Skeletal muscle tissue (tissue), 3 donors: ENCODE measurements at regions not wholly inside any gene's neighbourhood (a gene's known extent, or its start where the extent isn't known, plus 50 kb on each side); places are given as distances from the start of the nearest gene placed in this dataset.

Source experiments
- H3K27ac ChIP-seq: one replicate; pipeline ENCODE4 v1.7.0; 2013; ENCODE audit warnings: mild to moderate bottlenecking, low read depth, low read length, inconsistent platforms
- H3K27me3 ChIP-seq, 3 donors: one replicate each; pipeline ENCODE4 v1.7.0; 2013; ENCODE audit warnings: low read length in 3 of 3; ENCODE audit not compliant: control insufficient read depth in 3 of 3, insufficient read depth in 3 of 3
- H3K36me3 ChIP-seq, 3 donors: one replicate each; pipeline ENCODE4 v1.7.0; 2013; ENCODE audit warnings: low read length in 3 of 3; ENCODE audit not compliant: control insufficient read depth in 3 of 3, insufficient read depth in 3 of 3
- H3K4me1 ChIP-seq, 3 donors: one replicate each; pipeline ENCODE4 v1.7.0; 2013; ENCODE audit warnings: low read length in 3 of 3, mild to moderate bottlenecking in 3 of 3; ENCODE audit not compliant: control insufficient read depth in 3 of 3, insufficient read depth in 3 of 3
- H3K4me3 ChIP-seq, 3 donors: one replicate each; pipeline ENCODE4 v1.7.0; 2013; ENCODE audit warnings: low read length in 3 of 3
- H3K9ac ChIP-seq, 3 donors: one replicate each; pipeline ENCODE4 v1.7.0; 2013; ENCODE audit warnings: low read length in 3 of 3, mild to moderate bottlenecking in 3 of 3, moderate library complexity in 2 of 3, low read depth in 1 of 3
- H3K9me3 ChIP-seq, 3 donors: one replicate each; pipeline ENCODE4 v1.7.0; 2013; ENCODE audit warnings: low read length in 3 of 3; ENCODE audit not compliant: control insufficient read depth in 3 of 3
- donor health status: Osteomylitis.

DNA sequence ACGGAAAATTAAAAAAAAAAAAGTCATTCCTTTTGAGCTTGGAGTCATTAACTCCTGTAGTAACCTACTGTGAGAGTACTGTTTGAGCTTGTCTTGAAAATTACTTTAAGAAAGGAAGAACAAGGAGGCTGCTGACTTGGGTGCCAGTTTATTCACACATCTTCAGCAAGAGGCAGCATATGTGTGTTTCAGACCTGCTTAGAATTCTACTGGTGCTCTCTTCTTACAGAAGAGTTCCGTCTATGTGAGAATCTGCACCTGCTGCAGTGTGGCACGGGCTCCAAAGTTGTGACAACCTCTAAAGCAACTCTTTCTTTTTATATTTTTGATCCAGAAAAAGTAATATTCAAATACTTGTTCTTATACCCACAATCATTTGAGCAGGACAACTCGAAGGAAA is 117.4 kb upstream of the SOX4 start:
- no peaks in the 10 kb centered on the region for H3K27me3 ChIP-seq
- no peaks in the 10 kb centered on the region for H3K36me3 ChIP-seq
- no peak overlapping the region for H3K9ac ChIP-seq
- peaks cover 0 to 6% (median 0%) of the 10 kb centered on the region in 3 donors for H3K4me1 ChIP-seq
- H3K4me3 ChIP-seq, result no peak overlapping the region
- H3K9me3 ChIP-seq, result no peaks in the 10 kb centered on the region
- no peak overlapping the region for H3K27ac ChIP-seq

DNA sequence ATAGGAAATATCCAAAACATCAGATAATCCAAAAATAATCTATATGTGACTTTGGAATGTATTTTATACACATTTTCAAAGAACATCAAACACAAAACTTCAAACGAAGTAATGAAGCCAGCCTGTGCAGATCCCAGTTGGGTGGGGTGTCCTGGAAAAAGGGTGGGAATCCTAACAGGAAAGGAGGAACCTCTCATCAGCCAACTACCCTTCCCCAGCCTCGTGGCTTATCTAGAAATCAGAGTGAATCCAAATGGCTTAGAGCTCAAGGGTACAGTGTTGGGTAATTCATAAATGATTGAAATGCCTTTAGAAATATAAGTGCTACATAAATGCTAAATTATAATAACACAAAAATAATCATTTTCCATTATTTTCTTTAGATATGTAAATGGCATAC is 115.1 kb upstream of the SOX4 start:
- Histone ChIP-seq H3K4me3 (no peak overlapping the region), H3K9me3 (no peaks in the 10 kb centered on the region), H3K36me3 (no peaks in the 10 kb centered on the region), H3K27me3 (no peaks in the 10 kb centered on the region), H3K9ac (no peak overlapping the region), H3K4me1 (peaks cover 0 to 6% (median 0%) of the 10 kb centered on the region in 3 donors), H3K27ac (no peak overlapping the region)

DNA sequence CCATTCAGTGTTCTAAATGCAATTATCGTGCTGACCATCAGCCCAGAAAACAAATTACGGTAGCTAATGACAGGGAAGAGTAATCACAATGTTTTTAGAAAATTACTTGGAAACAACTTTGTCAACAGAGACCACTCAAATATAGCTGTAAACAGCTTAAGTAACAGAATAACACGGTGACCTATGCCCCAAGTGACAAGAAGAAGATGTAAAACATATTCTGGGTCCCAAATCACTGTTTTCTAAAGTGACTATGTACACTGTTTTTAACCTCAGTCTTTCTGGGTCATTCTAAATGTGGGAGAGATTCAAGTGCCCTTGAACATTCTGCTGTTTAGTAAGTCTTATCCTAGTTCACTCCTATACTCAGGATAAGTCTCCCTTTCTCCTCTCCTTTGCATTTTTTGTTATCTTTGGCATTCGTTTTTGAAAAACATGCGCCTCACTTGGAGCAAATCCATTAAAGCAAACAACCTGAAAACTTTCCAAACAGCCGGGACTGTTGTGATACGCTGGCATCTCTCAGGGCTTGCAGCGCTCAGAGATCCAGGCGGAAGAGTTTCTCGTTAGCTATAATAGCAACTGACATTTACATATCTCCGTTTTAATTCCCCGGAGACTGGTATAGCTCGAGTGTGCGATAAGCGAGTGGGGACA is 114.5 kb upstream of the SOX4 start:
- H3K27ac ChIP-seq, result no peak overlapping the region
- peak overlapping the region; percentile 41 to 63 (median 61) for H3K4me3 ChIP-seq
- H3K9ac ChIP-seq, result peak overlapping the region; percentile 43 to 54 (median 51)
- H3K4me1 ChIP-seq, result peaks cover 0 to 6% (median 0%) of the 10 kb centered on the region in 3 donors
- no peaks in the 10 kb centered on the region for H3K9me3 ChIP-seq
- H3K36me3 ChIP-seq, result no peaks in the 10 kb centered on the region
- no peaks in the 10 kb centered on the region for H3K27me3 ChIP-seq

DNA sequence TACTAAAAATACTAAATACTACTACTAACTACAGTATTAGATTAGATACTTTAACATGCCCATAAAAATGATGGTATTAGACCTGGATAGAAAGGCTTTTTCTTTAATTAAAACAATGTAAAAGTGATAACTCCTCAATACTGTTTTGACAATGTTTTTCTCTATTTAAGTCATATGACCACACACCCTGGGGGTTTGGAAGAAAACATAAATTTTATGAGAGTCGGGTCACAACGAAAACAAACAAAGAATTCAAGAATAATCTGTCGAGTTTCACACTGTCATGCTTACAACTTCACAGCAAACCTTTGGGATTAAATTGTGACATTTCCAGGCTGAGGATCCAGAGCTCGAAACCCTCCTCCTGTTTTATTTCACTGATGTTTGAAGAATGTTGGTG is 107.4 kb upstream of the SOX4 start:
- no peaks in the 10 kb centered on the region for H3K9me3 ChIP-seq
- no peak overlapping the region for H3K27ac ChIP-seq
- H3K4me3 ChIP-seq, result no peak overlapping the region
- no peaks in the 10 kb centered on the region for H3K27me3 ChIP-seq
- H3K36me3 ChIP-seq, result no peaks in the 10 kb centered on the region
- no peaks in the 10 kb centered on the region for H3K4me1 ChIP-seq
- H3K9ac ChIP-seq, result no peak overlapping the region

DNA sequence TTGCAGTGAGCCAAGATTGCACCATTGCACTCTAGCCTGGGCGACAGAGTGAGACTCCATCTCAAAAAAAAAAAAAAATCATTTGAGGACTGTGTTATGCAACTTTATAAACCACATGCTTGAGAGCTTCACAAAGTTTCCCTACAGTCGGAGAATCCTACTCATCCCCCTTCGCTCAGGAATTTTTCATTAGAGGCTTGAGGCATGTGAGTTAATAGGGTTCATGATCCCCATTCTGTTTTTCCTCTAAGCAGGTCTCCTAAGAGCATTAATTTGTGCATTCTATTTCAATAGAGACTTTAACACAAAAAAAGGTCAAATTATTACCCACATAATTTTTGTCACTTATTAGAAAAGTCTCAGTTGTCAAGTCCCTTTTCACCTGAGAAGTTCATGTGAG is 103.7 kb upstream of the SOX4 start:
- H3K27me3 ChIP-seq, result no peaks in the 10 kb centered on the region
- H3K9me3 ChIP-seq, result no peaks in the 10 kb centered on the region
- H3K27ac ChIP-seq, result no peak overlapping the region
- H3K4me1 ChIP-seq, result no peaks in the 10 kb centered on the region
- H3K9ac ChIP-seq, result no peak overlapping the region
- H3K36me3 ChIP-seq, result no peaks in the 10 kb centered on the region
- H3K4me3 ChIP-seq, result no peak overlapping the region

DNA sequence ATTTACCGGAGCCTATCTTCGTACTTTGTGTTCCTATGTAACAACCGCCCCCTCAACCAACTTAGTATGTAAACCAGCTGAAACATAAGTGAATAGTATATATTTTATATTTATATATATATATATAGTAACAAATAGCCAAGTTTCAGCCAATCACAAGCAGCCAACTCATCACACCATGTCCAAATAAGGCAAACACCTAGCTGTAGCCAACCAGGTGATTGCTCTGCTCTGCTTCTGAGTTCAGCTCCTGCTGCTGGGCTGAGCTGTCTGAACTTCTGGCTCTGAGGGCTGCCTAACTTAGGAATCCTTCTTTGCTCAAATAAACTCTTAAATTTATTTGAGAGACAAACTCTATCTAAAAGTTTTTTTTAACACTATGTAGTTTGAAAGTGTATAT is 101.6 kb upstream of the SOX4 start:
- H3K9me3 ChIP-seq, result no peaks in the 10 kb centered on the region

DNA sequence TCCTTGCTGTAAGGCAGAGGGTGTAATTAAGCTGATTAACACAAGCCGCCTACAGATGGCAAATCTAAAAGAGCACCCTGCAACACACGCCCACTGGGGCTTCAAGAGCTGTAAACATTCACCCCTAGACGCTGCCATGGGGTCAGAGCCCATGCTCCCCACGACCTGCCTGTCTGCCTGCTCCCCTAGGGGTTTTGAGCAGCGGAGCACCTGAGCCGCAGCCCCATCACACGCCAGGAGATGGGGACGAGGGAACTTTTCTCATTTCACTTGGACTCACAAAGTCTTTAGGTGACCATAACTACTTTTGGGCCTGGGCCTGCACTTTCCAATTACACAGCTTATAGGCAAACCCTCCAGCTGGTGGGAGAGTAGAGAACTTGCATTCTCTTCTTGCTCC is 99.0 kb upstream of the SOX4 start:
- H3K4me3 ChIP-seq, result no peak overlapping the region
- H3K9me3 ChIP-seq, result no peaks in the 10 kb centered on the region
- H3K36me3 ChIP-seq, result no peaks in the 10 kb centered on the region
- no peaks in the 10 kb centered on the region for H3K4me1 ChIP-seq
- no peak overlapping the region for H3K9ac ChIP-seq
- H3K27me3 ChIP-seq, result no peaks in the 10 kb centered on the region
- H3K27ac ChIP-seq, result no peak overlapping the region

More for the DNA sequence above, 101.6 kb upstream of the SOX4 start:
- no peaks in the 10 kb centered on the region for H3K27me3 ChIP-seq
- H3K9ac ChIP-seq, result no peak overlapping the region
- H3K27ac ChIP-seq, result no peak overlapping the region
- H3K4me3 ChIP-seq, result no peak overlapping the region
- H3K36me3 ChIP-seq, result no peaks in the 10 kb centered on the region
- no peaks in the 10 kb centered on the region for H3K4me1 ChIP-seq

DNA sequence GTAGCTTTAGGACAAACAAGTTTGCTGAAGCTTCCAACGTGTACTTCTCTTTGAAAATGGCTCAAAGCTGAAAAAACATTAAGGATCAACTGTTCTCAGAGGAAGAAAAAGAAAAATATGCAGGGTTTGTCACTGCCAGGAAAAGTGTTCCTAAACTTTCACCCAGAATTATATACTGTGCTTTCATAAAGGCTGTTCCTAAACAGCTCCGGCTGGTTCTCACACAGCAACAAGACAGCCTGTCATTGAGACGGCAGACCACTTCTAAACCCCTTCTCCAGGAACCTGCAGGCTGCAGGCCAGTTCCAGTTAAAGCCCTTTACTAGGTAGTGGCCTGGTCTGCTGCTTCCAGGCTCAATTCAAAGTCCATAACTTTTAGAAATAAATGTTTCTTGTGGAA is 97.4 kb upstream of the SOX4 start:
- H3K9me3 ChIP-seq, result no peaks in the 10 kb centered on the region
- no peak overlapping the region for H3K9ac ChIP-seq
- H3K4me1 ChIP-seq, result peaks cover 12 to 13% (median 12%) of the 10 kb centered on the region in 3 donors
- H3K27ac ChIP-seq, result no peak overlapping the region
- no peaks in the 10 kb centered on the region for H3K36me3 ChIP-seq
- no peak overlapping the region for H3K4me3 ChIP-seq
- H3K27me3 ChIP-seq, result no peaks in the 10 kb centered on the region

DNA sequence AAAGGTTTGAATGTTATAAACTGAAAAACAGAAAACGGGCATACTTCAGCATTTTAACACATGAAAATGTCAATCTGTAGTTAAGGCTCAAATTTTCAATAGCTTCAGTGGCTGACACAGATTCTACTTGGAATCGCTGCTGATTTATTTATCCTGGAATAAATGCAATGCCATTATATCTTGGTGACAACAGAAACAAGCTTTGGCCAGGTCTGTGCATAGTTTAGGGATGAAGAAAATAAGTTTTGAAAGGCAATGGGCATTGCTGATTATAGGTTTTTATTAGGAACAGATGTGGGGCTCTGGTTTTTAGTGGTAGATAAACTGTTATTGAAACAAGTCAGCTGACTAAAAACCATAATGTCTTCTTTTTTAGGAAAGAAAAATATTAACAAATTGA is 96.8 kb upstream of the SOX4 start:
- Histone ChIP-seq H3K27me3 (no peaks in the 10 kb centered on the region), H3K9ac (no peak overlapping the region), H3K9me3 (no peaks in the 10 kb centered on the region), H3K4me1 (peaks cover 13 to 18% (median 14%) of the 10 kb centered on the region in 3 donors), H3K36me3 (no peaks in the 10 kb centered on the region), H3K4me3 (no peak overlapping the region), H3K27ac (no peak overlapping the region)

DNA sequence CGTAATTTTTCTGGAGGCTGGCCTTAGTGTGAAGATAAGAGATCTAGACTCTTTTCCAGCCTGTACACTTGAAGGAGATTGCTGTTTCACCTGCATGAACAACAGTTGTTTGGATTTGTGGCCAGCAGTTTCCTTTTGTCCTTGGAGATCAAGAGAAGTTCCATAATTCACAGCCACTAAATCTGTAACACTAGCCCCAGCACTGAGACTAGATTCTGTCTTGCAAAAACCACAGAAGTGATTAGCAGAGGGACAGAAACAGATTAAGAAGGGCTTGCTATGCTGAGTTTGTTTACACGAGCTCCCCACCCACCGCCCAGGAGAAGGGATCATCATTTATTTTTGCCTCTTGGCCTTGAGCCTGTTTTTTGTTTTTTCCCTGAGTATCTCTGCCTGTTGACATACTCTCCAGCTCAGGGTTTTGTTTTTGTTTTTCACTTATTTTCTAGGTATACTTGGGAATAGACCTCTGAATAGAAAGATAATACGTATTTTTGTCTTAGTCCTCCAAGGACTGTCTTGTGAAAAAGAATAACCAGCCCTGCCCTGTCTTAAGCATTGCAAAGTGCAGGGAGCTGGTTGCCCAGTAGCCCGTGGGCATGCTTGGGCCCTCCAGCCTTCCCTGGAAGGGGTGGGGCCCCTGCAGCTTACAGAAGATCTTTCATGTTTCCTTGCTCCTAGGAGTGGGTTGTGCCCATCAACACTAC is 93.1 kb upstream of the SOX4 start:
- Histone ChIP-seq H3K4me3 (no peak overlapping the region), H3K27me3 (no peaks in the 10 kb centered on the region), H3K36me3 (no peaks in the 10 kb centered on the region), H3K27ac (peak overlapping the region; percentile 33), H3K4me1 (peaks cover 13 to 23% (median 18%) of the 10 kb centered on the region in 3 donors), H3K9me3 (no peaks in the 10 kb centered on the region), H3K9ac (peak overlapping the region in 1 of 3 donors; percentile 33)
